HUDEP-2 (cell line): ENCODE measurements at regions not wholly inside any gene's neighbourhood (a gene's known extent, or its start where the extent isn't known, plus 50 kb on each side); places are given as distances from the start of the nearest gene placed in this dataset.

Source experiments
- DNase-seq, 76 experiments: peaks; one replicate each; lab custom pipeline; 2025; ENCODE audit not compliant: unreplicated experiment in 76 of 76; lab: John Stamatoyannopoulos, UW

GRCh38 chr2:152815634-152816257 is 97.3 kb downstream of the ARL6IP6 start:
- no peak for DNase-seq

GRCh38 chr2:152814475-152815030 is 96.1 kb downstream of the ARL6IP6 start:
- DNase-seq, result peak in 1 of 76 experiments; percentile 3

GRCh38 chr2:152813351-152813750 is 94.9 kb downstream of the ARL6IP6 start:
- no peak for DNase-seq
